AG10803 (cell line): ENCODE measurements at regions not wholly inside any gene's neighbourhood (a gene's known extent, or its start where the extent isn't known, plus 50 kb on each side); places are given as distances from the start of the nearest gene placed in this dataset.
A peak's percentile ranks its signal among the peaks of the same experiment; 100 is the strongest.

Source experiments
- DNase-seq: peaks from one replicate; pipeline ENCODE4 v3.0.0; 2010; ENCODE audit warnings: low read depth
- H3K4me3 ChIP-seq: 2 replicates; pipeline ENCODE4 v1.5.1; 2011; ENCODE audit warnings: mild to moderate bottlenecking, low read length, control low read depth
- TF ChIP-seq, protein P1 (sequence below): conservative IDR thresholded peaks from 2 replicates; pipeline ENCODE4 v1.5.1; 2011; ENCODE audit warnings: mild to moderate bottlenecking, low read length, control low read depth, inconsistent platforms

DNA sequence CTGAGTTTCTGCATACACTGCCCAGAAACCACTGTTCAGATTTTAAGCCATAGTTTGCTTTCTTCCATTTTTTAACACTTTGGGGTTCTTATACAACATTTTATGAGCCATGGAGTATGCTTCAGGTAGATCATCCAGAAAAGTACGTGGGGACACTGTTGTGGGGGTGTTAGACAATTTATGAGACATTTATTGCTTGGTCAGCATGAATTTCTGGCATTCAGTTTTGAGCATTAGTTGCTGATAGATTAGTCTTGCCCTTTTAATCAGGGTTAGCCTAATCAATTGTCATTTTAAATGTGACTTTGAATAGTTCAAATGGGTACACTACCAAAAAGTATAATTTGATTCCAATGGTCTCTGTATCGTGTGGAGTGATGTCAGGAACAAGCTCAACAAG lies 434.9 kb downstream of the GPM6A start:
- no peak for DNase-seq
- TF ChIP-seq, protein P1, sequence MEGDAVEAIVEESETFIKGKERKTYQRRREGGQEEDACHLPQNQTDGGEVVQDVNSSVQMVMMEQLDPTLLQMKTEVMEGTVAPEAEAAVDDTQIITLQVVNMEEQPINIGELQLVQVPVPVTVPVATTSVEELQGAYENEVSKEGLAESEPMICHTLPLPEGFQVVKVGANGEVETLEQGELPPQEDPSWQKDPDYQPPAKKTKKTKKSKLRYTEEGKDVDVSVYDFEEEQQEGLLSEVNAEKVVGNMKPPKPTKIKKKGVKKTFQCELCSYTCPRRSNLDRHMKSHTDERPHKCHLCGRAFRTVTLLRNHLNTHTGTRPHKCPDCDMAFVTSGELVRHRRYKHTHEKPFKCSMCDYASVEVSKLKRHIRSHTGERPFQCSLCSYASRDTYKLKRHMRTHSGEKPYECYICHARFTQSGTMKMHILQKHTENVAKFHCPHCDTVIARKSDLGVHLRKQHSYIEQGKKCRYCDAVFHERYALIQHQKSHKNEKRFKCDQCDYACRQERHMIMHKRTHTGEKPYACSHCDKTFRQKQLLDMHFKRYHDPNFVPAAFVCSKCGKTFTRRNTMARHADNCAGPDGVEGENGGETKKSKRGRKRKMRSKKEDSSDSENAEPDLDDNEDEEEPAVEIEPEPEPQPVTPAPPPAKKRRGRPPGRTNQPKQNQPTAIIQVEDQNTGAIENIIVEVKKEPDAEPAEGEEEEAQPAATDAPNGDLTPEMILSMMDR: no peak

DNA sequence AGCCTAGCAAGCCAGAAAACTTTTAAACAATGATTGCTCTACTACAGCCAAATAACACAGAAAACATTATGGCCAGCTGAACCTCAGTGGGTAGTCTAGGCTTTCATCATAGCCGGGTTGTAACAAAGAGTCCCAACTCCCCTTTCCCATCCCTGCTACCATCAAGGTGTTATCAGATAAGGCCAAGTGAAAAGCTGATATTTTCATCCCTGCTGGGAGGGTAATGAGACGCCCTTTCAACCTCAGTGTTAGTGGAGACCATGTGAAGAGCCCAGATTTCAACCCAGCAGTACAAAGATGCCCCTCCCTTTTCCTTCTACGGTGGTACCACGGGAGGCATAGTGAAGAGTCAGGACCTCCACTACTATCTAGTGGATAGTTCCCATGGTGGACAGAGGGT lies 433.7 kb downstream of the GPM6A start:
- H3K4me3 ChIP-seq: no peak overlapping the region
- no peak for DNase-seq
- TF ChIP-seq, protein P1: no peak

More for the DNA sequence above, 434.9 kb downstream of the GPM6A start:
- no peak overlapping the region for H3K4me3 ChIP-seq

DNA sequence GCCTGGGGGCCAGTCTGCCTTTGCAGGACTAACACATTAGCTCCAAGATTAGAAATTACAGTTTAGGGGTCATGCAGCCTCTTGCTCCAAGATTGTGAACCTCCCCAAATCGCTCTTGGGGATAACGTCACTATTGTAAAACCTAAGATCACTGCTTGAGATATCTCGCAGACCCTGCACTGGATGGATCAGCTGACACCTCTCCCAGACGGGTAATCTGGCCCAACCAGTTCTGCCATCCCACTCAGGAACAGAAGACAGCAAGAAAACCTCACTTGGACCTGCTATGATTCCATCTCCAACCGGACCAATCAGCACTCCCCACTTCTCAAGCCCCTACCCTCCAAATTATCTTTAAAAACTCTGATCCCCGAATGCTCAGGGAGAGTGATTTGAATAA lies 431.2 kb downstream of the GPM6A start:
- DNase-seq: no peak
- no peak overlapping the region for H3K4me3 ChIP-seq
- TF ChIP-seq, protein P1: no peak

DNA sequence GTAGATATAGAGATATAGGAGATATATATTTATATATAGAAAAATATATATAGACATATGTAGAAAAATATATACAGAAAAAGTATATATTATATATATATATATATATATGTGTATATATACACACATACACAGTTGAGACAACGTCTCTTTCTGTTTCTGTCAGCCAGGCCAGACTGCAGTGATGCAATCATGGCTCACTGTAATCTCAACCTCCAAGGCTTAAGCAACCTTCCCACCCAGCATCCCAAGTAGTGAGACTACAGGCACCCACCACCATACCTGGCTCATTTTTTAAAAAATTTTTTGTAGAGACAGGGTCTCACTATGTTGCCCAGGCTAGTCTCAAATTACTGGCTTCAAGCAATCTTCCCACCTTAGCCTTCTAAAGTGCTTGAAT lies 426.3 kb downstream of the GPM6A start:
- peak; percentile 3 for DNase-seq
- TF ChIP-seq, protein P1: no peak
- no peak overlapping the region for H3K4me3 ChIP-seq

DNA sequence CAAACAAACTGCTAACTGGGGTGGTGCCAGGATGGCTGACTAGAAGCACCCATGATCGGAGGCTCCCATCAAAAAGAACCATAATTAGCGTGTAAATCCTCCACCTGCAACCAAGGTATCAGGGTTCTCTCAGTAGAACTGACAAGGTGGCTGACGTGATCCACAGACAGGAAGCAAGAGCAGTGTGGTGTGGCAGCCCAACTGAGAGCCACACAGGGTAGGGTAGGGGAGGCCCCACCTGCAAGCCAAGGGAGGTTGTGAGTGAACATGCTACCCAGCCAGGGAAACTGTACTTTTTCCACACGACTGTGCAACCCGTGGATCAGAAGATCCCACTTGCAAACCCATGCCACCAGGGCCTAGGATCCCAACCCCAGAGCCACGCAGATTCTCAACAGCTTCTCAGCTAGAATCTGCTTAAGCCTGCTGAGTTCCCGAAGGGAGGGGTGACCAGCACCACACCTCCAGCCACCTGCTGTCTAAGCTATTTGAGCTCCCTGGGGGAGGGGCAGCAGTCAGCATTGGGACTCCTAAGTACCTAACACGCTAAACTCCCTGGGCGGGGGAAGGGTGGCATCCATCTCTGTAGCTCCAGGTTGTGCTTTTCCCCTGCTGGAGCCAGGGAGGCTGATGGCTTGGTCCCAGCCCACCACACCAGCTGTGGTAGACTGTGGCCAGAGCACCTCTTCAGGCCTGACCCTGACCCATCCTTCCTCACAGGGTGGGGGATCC lies 425.1 kb downstream of the GPM6A start:
- H3K4me3 ChIP-seq: no peak overlapping the region
- TF ChIP-seq, protein P1: no peak
- DNase-seq: no peak

DNA sequence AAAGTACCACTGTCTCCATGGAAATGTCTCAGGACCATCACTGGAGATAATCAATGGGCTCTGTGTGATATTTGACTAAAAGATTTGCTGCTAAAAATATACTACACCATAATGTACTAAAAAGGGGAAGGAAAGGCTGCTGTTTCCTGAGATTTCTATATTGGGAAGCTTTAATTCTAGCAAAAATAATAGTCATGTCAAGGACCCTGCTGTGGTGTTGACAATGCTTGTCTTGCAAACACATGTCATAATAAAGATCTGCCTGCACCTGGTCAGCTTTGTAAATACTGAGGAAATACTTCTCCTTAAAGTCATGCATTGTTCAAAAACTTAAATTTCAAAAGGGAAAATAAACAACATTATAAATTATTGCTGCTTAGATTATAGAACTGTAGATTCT lies 417.9 kb downstream of the GPM6A start:
- DNase-seq: no peak
- H3K4me3 ChIP-seq: no peak overlapping the region
- TF ChIP-seq, protein P1: no peak

DNA sequence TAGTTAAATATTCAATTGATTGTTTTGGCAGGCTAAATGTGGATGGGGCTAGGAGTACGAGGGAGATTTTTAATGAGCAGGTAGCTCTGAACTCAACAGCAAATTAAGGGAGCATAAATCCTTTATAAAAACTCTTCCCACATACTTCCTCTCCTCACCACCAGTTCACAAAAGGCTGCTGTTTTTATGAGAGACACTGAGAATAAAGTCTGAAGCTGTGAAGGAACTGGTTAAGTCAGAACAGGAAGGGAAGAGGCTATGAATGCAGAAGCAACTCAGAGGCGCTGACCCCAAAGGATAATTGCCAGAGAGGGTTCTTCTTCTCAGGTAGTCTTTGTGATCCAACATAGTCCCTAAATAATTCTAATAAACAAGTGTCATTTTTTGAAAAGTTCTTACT lies 406.1 kb downstream of the GPM6A start:
- H3K4me3 ChIP-seq: no peak overlapping the region
- TF ChIP-seq, protein P1: no peak
- no peak for DNase-seq
